Osteocyte (in vitro differentiated cells): ENCODE measurements at regions not wholly inside any gene's neighbourhood (a gene's known extent, or its start where the extent isn't known, plus 50 kb on each side); places are given as distances from the start of the nearest gene placed in this dataset.

ENCODE experiments used
- DNase-seq: peaks from one replicate; pipeline ENCODE4 v3.0.0; 2021; ENCODE audit warnings: mixed read lengths; ENCODE audit not compliant: unreplicated experiment; ENCODE audit errors: extremely low spot score
- H3K27ac Mint-ChIP-seq: one replicate; pipeline ENCODE4 v1.8.0; 2021; ENCODE audit warnings: mild to moderate bottlenecking, mixed read lengths; ENCODE audit not compliant: unreplicated experiment
- H3K27me3 Mint-ChIP-seq: one replicate; pipeline ENCODE4 v1.8.0; 2021; ENCODE audit warnings: mixed read lengths; ENCODE audit not compliant: unreplicated experiment
- H3K36me3 Mint-ChIP-seq: one replicate; pipeline ENCODE4 v1.8.0; 2021; ENCODE audit warnings: mixed read lengths; ENCODE audit not compliant: unreplicated experiment
- H3K4me1 Mint-ChIP-seq: one replicate; pipeline ENCODE4 v1.8.0; 2021; ENCODE audit warnings: mixed read lengths; ENCODE audit not compliant: unreplicated experiment
- H3K4me3 Mint-ChIP-seq: one replicate; pipeline ENCODE4 v1.8.0; 2021; ENCODE audit warnings: mild to moderate bottlenecking, moderate library complexity, mixed read lengths; ENCODE audit not compliant: unreplicated experiment
- H3K9me3 Mint-ChIP-seq: one replicate; pipeline ENCODE4 v1.8.0; 2021; ENCODE audit warnings: mixed read lengths; ENCODE audit not compliant: unreplicated experiment
- TF ChIP-seq, protein P1 (sequence below): fragments of 200-600 bp; sonication (generic); IDR thresholded peaks from 2 replicates; pipeline ENCODE4 v1.5.0; 2021; ENCODE audit warnings: antibody characterized with exemption, mild to moderate bottlenecking, moderate library complexity

DNA sequence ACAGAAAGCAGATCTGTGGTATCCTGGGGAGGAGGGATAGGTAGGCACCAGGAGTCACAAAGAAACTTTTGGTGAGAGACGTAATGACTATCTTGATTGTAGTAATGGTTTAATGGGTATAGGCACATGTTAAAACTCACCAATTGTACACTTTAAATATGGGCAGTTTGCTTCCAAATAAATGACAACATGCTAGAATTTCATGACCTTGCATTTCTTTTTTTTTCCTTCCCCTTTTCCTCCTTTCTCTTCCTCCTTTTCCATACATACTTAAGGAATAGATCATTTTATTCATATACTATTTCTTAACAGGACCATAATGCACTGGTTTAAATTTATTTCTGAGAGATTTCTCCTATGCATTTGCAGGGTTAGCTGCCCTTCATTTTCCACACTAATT is 341.8 kb downstream of the TMEM182 start:
- H3K36me3 Mint-ChIP-seq: no peaks in the 10 kb centered on the region
- no peak for DNase-seq
- no peaks in the 10 kb centered on the region for H3K9me3 Mint-ChIP-seq
- TF ChIP-seq, protein P1, sequence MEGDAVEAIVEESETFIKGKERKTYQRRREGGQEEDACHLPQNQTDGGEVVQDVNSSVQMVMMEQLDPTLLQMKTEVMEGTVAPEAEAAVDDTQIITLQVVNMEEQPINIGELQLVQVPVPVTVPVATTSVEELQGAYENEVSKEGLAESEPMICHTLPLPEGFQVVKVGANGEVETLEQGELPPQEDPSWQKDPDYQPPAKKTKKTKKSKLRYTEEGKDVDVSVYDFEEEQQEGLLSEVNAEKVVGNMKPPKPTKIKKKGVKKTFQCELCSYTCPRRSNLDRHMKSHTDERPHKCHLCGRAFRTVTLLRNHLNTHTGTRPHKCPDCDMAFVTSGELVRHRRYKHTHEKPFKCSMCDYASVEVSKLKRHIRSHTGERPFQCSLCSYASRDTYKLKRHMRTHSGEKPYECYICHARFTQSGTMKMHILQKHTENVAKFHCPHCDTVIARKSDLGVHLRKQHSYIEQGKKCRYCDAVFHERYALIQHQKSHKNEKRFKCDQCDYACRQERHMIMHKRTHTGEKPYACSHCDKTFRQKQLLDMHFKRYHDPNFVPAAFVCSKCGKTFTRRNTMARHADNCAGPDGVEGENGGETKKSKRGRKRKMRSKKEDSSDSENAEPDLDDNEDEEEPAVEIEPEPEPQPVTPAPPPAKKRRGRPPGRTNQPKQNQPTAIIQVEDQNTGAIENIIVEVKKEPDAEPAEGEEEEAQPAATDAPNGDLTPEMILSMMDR: no peak
- no peaks in the 10 kb centered on the region for H3K27me3 Mint-ChIP-seq
- H3K4me1 Mint-ChIP-seq: no peaks in the 10 kb centered on the region
- H3K27ac Mint-ChIP-seq: no peak overlapping the region
- H3K4me3 Mint-ChIP-seq: no peak overlapping the region

DNA sequence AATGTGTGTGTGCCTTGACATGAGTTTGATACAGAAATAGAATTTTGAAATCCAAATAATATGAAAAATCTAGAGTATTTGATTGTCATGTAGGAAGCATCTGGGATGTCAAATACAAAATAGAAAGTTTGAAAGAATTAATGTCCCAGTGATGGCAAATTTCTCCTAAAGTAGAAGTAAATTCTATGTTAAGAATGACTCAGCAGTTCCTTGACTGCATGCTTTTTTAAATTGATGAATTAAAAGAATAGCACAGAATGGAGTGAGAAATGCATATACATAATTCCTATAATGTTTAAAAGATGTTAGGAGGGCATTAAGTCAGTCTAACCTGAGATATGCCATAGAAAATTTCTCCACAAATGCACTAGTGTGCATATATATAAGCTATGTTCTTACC is 357.5 kb downstream of the TMEM182 start:
- no peaks in the 10 kb centered on the region for H3K9me3 Mint-ChIP-seq
- TF ChIP-seq, protein P1: no peak
- no peaks in the 10 kb centered on the region for H3K4me1 Mint-ChIP-seq
- H3K36me3 Mint-ChIP-seq: no peaks in the 10 kb centered on the region
- H3K27me3 Mint-ChIP-seq: no peaks in the 10 kb centered on the region
- DNase-seq: no peak
- H3K27ac Mint-ChIP-seq: no peak overlapping the region
- H3K4me3 Mint-ChIP-seq: no peak overlapping the region

DNA sequence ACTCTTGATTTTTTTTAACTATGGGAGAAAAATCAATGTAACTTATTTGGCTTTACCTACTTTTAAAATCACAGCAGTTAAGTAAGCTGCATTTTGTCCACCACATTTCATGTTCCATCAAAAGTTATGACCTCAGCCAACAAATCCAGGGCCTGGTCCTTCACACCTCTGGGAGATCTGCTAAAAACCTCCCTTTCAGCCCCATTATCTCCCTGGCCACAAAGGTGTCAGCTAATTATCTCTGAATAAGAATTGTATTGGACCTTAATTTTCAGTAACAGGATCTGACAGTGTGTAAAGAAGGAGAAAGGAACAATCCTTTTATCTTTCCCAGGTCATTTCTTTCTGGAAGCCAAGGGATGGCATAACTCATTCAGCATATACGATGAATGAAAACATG is 359.3 kb downstream of the TMEM182 start:
- H3K4me1 Mint-ChIP-seq: no peaks in the 10 kb centered on the region
- TF ChIP-seq, protein P1: no peak
- H3K27ac Mint-ChIP-seq: no peak overlapping the region
- no peaks in the 10 kb centered on the region for H3K27me3 Mint-ChIP-seq
- DNase-seq: no peak
- H3K4me3 Mint-ChIP-seq: no peak overlapping the region
- no peaks in the 10 kb centered on the region for H3K36me3 Mint-ChIP-seq
- H3K9me3 Mint-ChIP-seq: no peaks in the 10 kb centered on the region

DNA sequence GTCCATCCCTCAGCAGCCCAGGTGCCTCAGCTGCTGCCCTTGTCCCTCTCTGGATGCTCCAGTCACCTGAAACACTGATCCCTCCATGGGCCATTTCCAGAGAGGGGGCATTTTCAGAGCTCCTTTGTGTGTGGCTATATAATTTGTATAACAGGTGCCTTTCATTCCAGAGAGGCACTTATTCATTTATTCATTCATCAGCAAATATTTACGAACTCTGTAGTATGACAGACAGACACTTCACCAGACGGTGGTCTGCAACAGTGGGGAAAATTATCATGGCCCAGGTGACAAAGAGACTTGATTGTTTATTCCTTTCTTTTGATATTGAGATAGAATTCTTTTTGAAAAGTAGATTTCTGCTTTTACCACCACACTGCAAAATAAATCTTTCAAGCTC is 361.7 kb downstream of the TMEM182 start:
- no peak for DNase-seq
- no peak overlapping the region for H3K4me3 Mint-ChIP-seq
- no peaks in the 10 kb centered on the region for H3K9me3 Mint-ChIP-seq
- no peaks in the 10 kb centered on the region for H3K36me3 Mint-ChIP-seq
- TF ChIP-seq, protein P1: no peak
- H3K4me1 Mint-ChIP-seq: no peaks in the 10 kb centered on the region
- no peak overlapping the region for H3K27ac Mint-ChIP-seq
- no peaks in the 10 kb centered on the region for H3K27me3 Mint-ChIP-seq

DNA sequence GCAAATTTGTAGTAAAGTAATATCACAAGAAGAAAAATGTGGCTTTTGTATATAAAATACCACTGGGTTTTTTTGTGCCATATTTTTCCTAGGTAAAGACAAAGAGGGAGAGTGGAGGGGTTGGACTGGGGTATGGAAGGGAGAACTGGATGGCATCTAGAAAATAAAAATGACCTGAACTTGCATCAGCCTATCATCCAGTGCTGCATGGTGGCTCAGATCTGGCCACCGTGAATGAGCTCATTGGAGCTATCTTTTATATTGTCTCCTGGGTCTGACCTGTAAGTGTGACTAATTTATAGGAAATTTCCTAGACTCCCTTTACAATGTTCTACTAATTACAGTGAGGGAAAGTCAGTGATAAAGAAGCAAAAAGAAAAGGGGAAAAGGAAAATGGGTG is 369.0 kb downstream of the TMEM182 start:
- H3K4me1 Mint-ChIP-seq: no peaks in the 10 kb centered on the region
- DNase-seq: no peak
- no peaks in the 10 kb centered on the region for H3K36me3 Mint-ChIP-seq
- peaks cover 3% of the 10 kb centered on the region for H3K9me3 Mint-ChIP-seq
- no peaks in the 10 kb centered on the region for H3K27me3 Mint-ChIP-seq
- no peak overlapping the region for H3K4me3 Mint-ChIP-seq
- no peak overlapping the region for H3K27ac Mint-ChIP-seq
- TF ChIP-seq, protein P1: no peak
